ENCODE measurements at regions not wholly inside any gene's neighbourhood (a gene's known extent, or its start where the extent isn't known, plus 50 kb on each side); places are given as distances from the start of the nearest gene placed in this dataset.
"Not testable (repeated sequence)": the region's sequence is repeated elsewhere in the genome, so short reads cannot be mapped to it uniquely, and the experiment has no call there.

GRCh38 chr19:31015778-31016177 lies 333.5 kb downstream of the TSHZ3 start:
- DNase-seq, result no peak

GRCh38 chr19:31014668-31015067 lies 334.6 kb downstream of the TSHZ3 start:
- DNase-seq, result no peak

GRCh38 chr19:31013384-31014020 lies 335.7 kb downstream of the TSHZ3 start:
- no peak for DNase-seq

- no peak for DNase-seq
These were observed 346.6 kb downstream of the TSHZ3 start for GRCh38 chr19:31002518-31003244.

GRCh38 chr19:31001991-31002390 lies 347.2 kb downstream of the TSHZ3 start:
- no peak for DNase-seq

GRCh38 chr19:31000913-31001312 lies 348.3 kb downstream of the TSHZ3 start:
- DNase-seq, result no peak

GRCh38 chr19:30999726-31000125 lies 349.5 kb downstream of the TSHZ3 start:
- no peak for DNase-seq

- DNase-seq, result no peak
These were observed 352.0 kb downstream of the TSHZ3 start for GRCh38 chr19:30997222-30997621.

- DNase-seq, result no peak
These were observed 370.6 kb downstream of the TSHZ3 start for GRCh38 chr19:30978639-30979038.

GRCh38 chr19:30969591-30969990 lies 379.6 kb downstream of the TSHZ3 start:
- no peak for DNase-seq

GRCh38 chr19:30968841-30969399 lies 380.3 kb downstream of the TSHZ3 start:
- no peak for DNase-seq

- DNase-seq, result no peak
These were observed 381.0 kb downstream of the TSHZ3 start for GRCh38 chr19:30968210-30968609.

- DNase-seq, result no peak
These were observed 382.8 kb downstream of the TSHZ3 start for GRCh38 chr19:30966486-30966885.

GRCh38 chr19:30959011-30959410 lies 390.2 kb downstream of the TSHZ3 start:
- no peak for DNase-seq

GRCh38 chr19:30955112-30956104 lies 393.8 kb downstream of the TSHZ3 start:
- no peak for DNase-seq

GRCh38 chr19:30944276-30944932 lies 404.8 kb downstream of the TSHZ3 start:
- not testable (repeated sequence) for DNase-seq

- no peak for DNase-seq
These were observed 406.0 kb downstream of the TSHZ3 start for GRCh38 chr19:30943101-30943843.

GRCh38 chr19:30942636-30943035 lies 406.6 kb downstream of the TSHZ3 start:
- no peak for DNase-seq

- no peak for DNase-seq
These were observed 407.6 kb downstream of the TSHZ3 start for GRCh38 chr19:30941591-30941990.

- DNase-seq, result no peak
These were observed 413.0 kb downstream of the TSHZ3 start for GRCh38 chr19:30936276-30936675.

GRCh38 chr19:30935146-30935545 lies 414.1 kb downstream of the TSHZ3 start:
- DNase-seq, result no peak

- not testable (repeated sequence) for DNase-seq
These were observed 415.8 kb downstream of the TSHZ3 start for GRCh38 chr19:30933454-30933853.

Measured in NCI-H2029 (cell line).